ENCODE measurements at regions not wholly inside any gene's neighbourhood (a gene's known extent, or its start where the extent isn't known, plus 50 kb on each side); places are given as distances from the start of the nearest gene placed in this dataset.

- POLR2A ChIA-PET, result no interaction called here
- no peaks in the 10 kb centered on the region for H3K36me3 ChIP-seq (ENCODE audit: control insufficient read depth, insufficient read depth, low read length)
- BruUV-seq (replicated peaks), result no TSS peak
- H3K27me3 ChIP-seq (ENCODE audit: control insufficient read depth, insufficient read depth, low read length), result no peaks in the 10 kb centered on the region
- no peak for ATAC-seq
- no peaks in the 10 kb centered on the region for H3K9me3 ChIP-seq (ENCODE audit: control insufficient read depth, insufficient read depth, low read depth, low read length)
- intact Hi-C loops (cut with micrococcal nuclease; ENCODE audit: unreplicated experiment) (no loop called here), in situ Hi-C loops (cut with HindIII; ENCODE audit: low pct_unique_long_range_greater_than_20kb, low sequenced_read_pairs) (no loop called here)
- no peak overlapping the region for H3K27ac ChIP-seq (ENCODE audit: low read length)
- no peaks in the 10 kb centered on the region for H3K4me1 ChIP-seq (ENCODE audit: control insufficient read depth, insufficient read depth, low read length)
- CTCF ChIA-PET, result no interaction called here
- no peak for DNase-seq (ENCODE audit: low read depth, low spot score)
- TF ChIP-seq CTCF (IDR thresholded peaks at IDR 0.05), result no peak
- TF ChIP-seq POLR2AphosphoS5 (IDR thresholded peaks at IDR 0.05; ENCODE audit: low read depth, low read length), result no peak
- no peak for TF ChIP-seq SIN3A (IDR thresholded peaks at IDR 0.05; ENCODE audit: borderline replicate concordance, insufficient read depth, low read depth, low read length)
- no peak for TF ChIP-seq REST (IDR thresholded peaks at IDR 0.05; ENCODE audit: insufficient read depth in 1 of 2, low read depth in 2 of 2, low read length in 1 of 2)
- TF ChIP-seq TCF7L2 (IDR thresholded peaks at IDR 0.05; ENCODE audit: low read depth, low read length), result no peak
- no peak overlapping the region for H3K4me3 ChIP-seq (ENCODE audit: low read depth in 2 of 2, low read length in 2 of 2)
These were observed 1250.1 kb downstream of the ZPLD1 start for GRCh38 chr3:103684904-103685303.

- Histone ChIP-seq H3K4me3 (ENCODE audit: low read depth in 2 of 2, low read length in 2 of 2) (no peak overlapping the region), H3K27ac (ENCODE audit: low read length) (no peak overlapping the region), H3K4me1 (ENCODE audit: control insufficient read depth, insufficient read depth, low read length) (no peaks in the 10 kb centered on the region), H3K9me3 (ENCODE audit: control insufficient read depth, insufficient read depth, low read depth, low read length) (no peaks in the 10 kb centered on the region), H3K27me3 (ENCODE audit: control insufficient read depth, insufficient read depth, low read length) (no peaks in the 10 kb centered on the region), H3K36me3 (ENCODE audit: control insufficient read depth, insufficient read depth, low read length) (no peaks in the 10 kb centered on the region)
- BruUV-seq (replicated peaks), result no TSS peak
- no peak for TF ChIP-seq SIN3A (IDR thresholded peaks at IDR 0.05; ENCODE audit: borderline replicate concordance, insufficient read depth, low read depth, low read length)
- no peak for TF ChIP-seq CTCF (IDR thresholded peaks at IDR 0.05)
- no peak for TF ChIP-seq POLR2AphosphoS5 (IDR thresholded peaks at IDR 0.05; ENCODE audit: low read depth, low read length)
- intact Hi-C loops (cut with micrococcal nuclease; ENCODE audit: unreplicated experiment) (no loop called here), in situ Hi-C loops (cut with HindIII; ENCODE audit: low pct_unique_long_range_greater_than_20kb, low sequenced_read_pairs) (no loop called here)
- ATAC-seq (no peak), DNase-seq (ENCODE audit: low read depth, low spot score) (no peak)
- POLR2A ChIA-PET, result no interaction called here
- CTCF ChIA-PET, result no interaction called here
These were observed 1251.1 kb downstream of the ZPLD1 start for GRCh38 chr3:103685939-103686338.

GRCh38 chr3:103690536-103690935 lies 1255.7 kb downstream of the ZPLD1 start:
- no TSS peak for BruUV-seq (replicated peaks)
- DNase-seq (ENCODE audit: low read depth, low spot score), result no peak
- POLR2A ChIA-PET, result no interaction called here

More at GRCh38 chr3:103690536-103690935, 1255.7 kb downstream of the ZPLD1 start:
- in situ Hi-C loops (cut with HindIII; ENCODE audit: low pct_unique_long_range_greater_than_20kb, low sequenced_read_pairs), result no loop called here
- no peaks in the 10 kb centered on the region for H3K27me3 ChIP-seq (ENCODE audit: control insufficient read depth, insufficient read depth, low read length)
- intact Hi-C loops (cut with micrococcal nuclease; ENCODE audit: unreplicated experiment), result no loop called here
- H3K36me3 ChIP-seq (ENCODE audit: control insufficient read depth, insufficient read depth, low read length), result no peaks in the 10 kb centered on the region
- CTCF ChIA-PET, result no interaction called here
- no peak overlapping the region for H3K4me3 ChIP-seq (ENCODE audit: low read depth in 2 of 2, low read length in 2 of 2)
- TF ChIP-seq TCF7L2 (IDR thresholded peaks at IDR 0.05; ENCODE audit: low read depth, low read length) (no peak), REST (IDR thresholded peaks at IDR 0.05; ENCODE audit: insufficient read depth in 1 of 2, low read depth in 2 of 2, low read length in 1 of 2) (no peak), CTCF (IDR thresholded peaks at IDR 0.05) (no peak), SIN3A (IDR thresholded peaks at IDR 0.05; ENCODE audit: borderline replicate concordance, insufficient read depth, low read depth, low read length) (no peak), POLR2AphosphoS5 (IDR thresholded peaks at IDR 0.05; ENCODE audit: low read depth, low read length) (no peak)
- H3K27ac ChIP-seq (ENCODE audit: low read length), result no peak overlapping the region
- H3K4me1 ChIP-seq (ENCODE audit: control insufficient read depth, insufficient read depth, low read length), result no peaks in the 10 kb centered on the region
- ATAC-seq, result no peak
- H3K9me3 ChIP-seq (ENCODE audit: control insufficient read depth, insufficient read depth, low read depth, low read length), result no peaks in the 10 kb centered on the region
